ENCODE measurements at regions not wholly inside any gene's neighbourhood (a gene's known extent, or its start where the extent isn't known, plus 50 kb on each side); places are given as distances from the start of the nearest gene placed in this dataset.
"Not testable (repeated sequence)": the region's sequence is repeated elsewhere in the genome, so short reads cannot be mapped to it uniquely, and the experiment has no call there.

GRCh38 chr10:65042496-65042895 is 1521.3 kb downstream of the REEP3 start:
- no peak overlapping the region for H3K27ac ChIP-seq
- intact Hi-C loops (cut with DNase I) = no loop called here
- H3K4me3 ChIP-seq = no peak overlapping the region
- no peaks in the 10 kb centered on the region for H3K36me3 ChIP-seq
- no peaks in the 10 kb centered on the region for H3K27me3 ChIP-seq
- TF ChIP-seq EP300 (IDR thresholded peaks at IDR 0.05) = no peak
- TF ChIP-seq POLR2A (IDR thresholded peaks at IDR 0.05) = no peak
- no peak for TF ChIP-seq CTCF (IDR thresholded peaks at IDR 0.05)
- H3K9me3 ChIP-seq = no peaks in the 10 kb centered on the region
- no peak for DNase-seq
- H3K4me1 ChIP-seq (ENCODE audit: insufficient read depth) = no peaks in the 10 kb centered on the region

GRCh38 chr10:65046831-65047230 is 1525.6 kb downstream of the REEP3 start:
- no peaks in the 10 kb centered on the region for H3K27me3 ChIP-seq
- no peaks in the 10 kb centered on the region for H3K4me1 ChIP-seq (ENCODE audit: insufficient read depth)
- no peak overlapping the region for H3K4me3 ChIP-seq
- DNase-seq = no peak
- no peaks in the 10 kb centered on the region for H3K9me3 ChIP-seq
- no peaks in the 10 kb centered on the region for H3K36me3 ChIP-seq
- TF ChIP-seq POLR2A (IDR thresholded peaks at IDR 0.05) (no peak), CTCF (IDR thresholded peaks at IDR 0.05) (no peak), EP300 (IDR thresholded peaks at IDR 0.05) (no peak)
- intact Hi-C loops (cut with DNase I) = no loop called here
- WGBS, 3 donors = 47 to 69% (median 67%) methylated on average over 1 of the region's 1 CpG
- no peak overlapping the region for H3K27ac ChIP-seq

DNA sequence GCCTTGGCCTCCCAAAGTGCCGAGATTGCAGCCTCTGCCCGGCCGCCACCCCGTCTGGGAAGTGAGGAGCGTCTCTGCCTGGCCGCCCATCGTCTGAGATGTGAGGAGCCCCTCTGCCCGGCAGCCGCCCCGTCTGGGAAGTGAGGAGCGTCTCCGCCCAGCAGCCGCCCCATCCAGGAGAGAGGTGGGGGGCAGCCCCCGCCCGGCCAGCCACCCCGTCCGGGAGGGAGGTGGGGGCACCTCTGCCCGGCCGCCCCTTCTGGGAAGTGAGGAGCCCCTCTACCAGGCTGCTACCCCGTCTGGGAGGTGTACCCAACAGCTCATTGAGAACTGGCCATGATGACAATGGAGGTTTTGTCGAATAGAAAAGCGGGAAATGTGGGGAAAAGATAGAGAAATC is 1530.9 kb downstream of the REEP3 start:
- H3K27ac ChIP-seq; H3K4me3 ChIP-seq; H3K36me3 ChIP-seq; DNase-seq; H3K9me3 ChIP-seq; H3K27me3 ChIP-seq; intact Hi-C loops (cut with DNase I); H3K4me1 ChIP-seq (ENCODE audit: insufficient read depth): not testable (repeated sequence)
- 95 to 97% (median 96%) methylated on average over 9 to 18 of the region's 22 CpGs for WGBS, 3 donors

- intact Hi-C loops (cut with DNase I); DNase-seq; H3K9me3 ChIP-seq; H3K27ac ChIP-seq; H3K4me3 ChIP-seq; H3K4me1 ChIP-seq (ENCODE audit: insufficient read depth); H3K27me3 ChIP-seq; H3K36me3 ChIP-seq: not testable (repeated sequence)
- WGBS, 3 donors = 58 to 88% (median 87%) methylated on average over 18 of the region's 18 CpGs
These were observed 1532.2 kb downstream of the REEP3 start for GRCh38 chr10:65053397-65053796.

DNA sequence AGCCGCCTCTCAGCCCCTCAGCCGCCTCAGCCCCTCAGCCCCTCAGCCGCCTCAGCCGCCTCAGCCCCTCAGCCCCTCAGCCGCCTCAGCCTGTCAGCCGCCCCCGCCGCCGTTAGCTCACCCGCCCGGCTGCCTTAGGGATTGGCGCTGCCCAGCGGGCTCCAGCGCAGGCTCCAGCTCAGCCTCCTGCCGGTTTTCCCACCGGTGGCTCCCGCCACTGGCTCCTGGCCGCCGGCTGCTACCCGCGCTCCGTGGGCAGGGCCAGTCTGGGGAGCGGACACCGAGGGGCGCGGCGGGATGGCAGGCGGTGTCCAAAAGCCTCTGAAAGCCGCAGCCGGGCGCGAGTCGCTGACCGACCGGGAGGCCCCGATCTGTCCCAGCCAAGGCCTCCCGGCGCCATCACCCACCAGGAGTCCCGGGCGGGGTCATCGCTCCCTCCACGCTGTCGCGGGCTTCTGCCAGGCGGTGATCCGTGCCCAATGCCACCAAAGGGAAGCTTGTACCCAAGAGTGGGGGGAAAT is 1532.7 kb downstream of the REEP3 start:
- intact Hi-C loops (cut with DNase I); H3K9me3 ChIP-seq; H3K27me3 ChIP-seq; H3K4me3 ChIP-seq; H3K4me1 ChIP-seq (ENCODE audit: insufficient read depth); DNase-seq; H3K36me3 ChIP-seq; H3K27ac ChIP-seq: not testable (repeated sequence)
- WGBS, 3 donors = 66 to 88% (median 85%) methylated on average over 46 of the region's 46 CpGs

GRCh38 chr10:65054701-65055100 is 1533.5 kb downstream of the REEP3 start:
- intact Hi-C loops (cut with DNase I); H3K36me3 ChIP-seq; H3K4me3 ChIP-seq; H3K4me1 ChIP-seq (ENCODE audit: insufficient read depth); H3K9me3 ChIP-seq; H3K27me3 ChIP-seq; DNase-seq; H3K27ac ChIP-seq: not testable (repeated sequence)
- WGBS, 3 donors = 93 to 95% (median 95%) methylated on average over 12 of the region's 12 CpGs

DNA sequence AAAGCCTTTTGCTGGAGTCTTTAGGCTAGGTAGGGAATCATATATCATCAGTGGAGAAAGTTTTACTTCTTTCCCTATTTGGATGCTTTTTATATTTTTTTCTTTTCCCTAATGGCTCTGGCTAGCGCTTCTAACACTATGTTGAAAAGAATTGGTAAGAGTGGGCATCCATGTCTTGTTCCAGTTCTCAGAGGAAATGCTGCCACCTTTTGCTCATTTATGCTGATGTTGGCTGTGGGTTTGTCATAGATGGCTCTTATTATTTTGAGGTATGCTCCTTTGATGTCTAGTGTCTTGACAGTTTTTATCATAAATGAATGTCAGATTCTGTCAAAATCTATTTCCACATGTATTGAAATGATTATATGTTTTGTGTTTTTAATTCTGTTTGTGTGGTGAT is 1544.1 kb downstream of the REEP3 start:
- Histone ChIP-seq H3K27ac (no peak overlapping the region), H3K27me3 (no peaks in the 10 kb centered on the region), H3K9me3 (no peaks in the 10 kb centered on the region), H3K36me3 (no peaks in the 10 kb centered on the region), H3K4me1 (ENCODE audit: insufficient read depth) (no peaks in the 10 kb centered on the region), H3K4me3 (no peak overlapping the region)
- DNase-seq = no peak
- no peak for TF ChIP-seq EP300 (IDR thresholded peaks at IDR 0.05)
- TF ChIP-seq CTCF (IDR thresholded peaks at IDR 0.05) = no peak
- TF ChIP-seq POLR2A (IDR thresholded peaks at IDR 0.05) = no peak
- intact Hi-C loops (cut with DNase I) = no loop called here
- 93 to 96% (median 93%) methylated on average over 1 of the region's 1 CpG for WGBS, 3 donors
